Esophagus muscularis mucosa (tissue), 4 donors: ENCODE measurements at regions not wholly inside any gene's neighbourhood (a gene's known extent, or its start where the extent isn't known, plus 50 kb on each side); places are given as distances from the start of the nearest gene placed in this dataset.

Source experiments
- DNase-seq: peaks from one replicate; pipeline ENCODE4 v3.0.0-alpha.2; 2017; ENCODE audit errors: extremely low spot score
- H3K27ac ChIP-seq, 4 donors: fragments of 200-600 bp; sonication (generic); replicated peaks in 1 of 4; 1 replicate in 3 of 4; 2 replicates in 1 of 4; pipeline ENCODE4 v1.5.1; 2016 to 2019; ENCODE audit warnings: mild to moderate bottlenecking in 1 of 4
- H3K27me3 ChIP-seq, 4 donors: fragments of 200-600 bp; sonication (generic); one replicate each; pipeline versions ENCODE4 v1.5.1 to v1.6.0; 2016 to 2019
- H3K36me3 ChIP-seq, 4 donors: fragments of 200-600 bp; sonication (generic); one replicate each; pipeline ENCODE4 v1.5.1; 2016 to 2019
- H3K4me1 ChIP-seq, 4 donors: fragments of 200-600 bp; sonication (generic); one replicate each; pipeline ENCODE4 v1.5.1; 2016 to 2019
- H3K4me3 ChIP-seq, 4 donors: fragments of 200-600 bp; sonication (generic); 1 replicate in 2 of 4; 2 replicates in 2 of 4; pipeline ENCODE4 v1.5.1; 2016 to 2019; ENCODE audit warnings: mild to moderate bottlenecking in 4 of 4, moderate library complexity in 1 of 4
- H3K9me3 ChIP-seq, 4 donors: fragments of 200-600 bp; sonication (generic); 1 replicate in 3 of 4; 2 replicates in 1 of 4; pipeline ENCODE4 v1.5.1; 2016 to 2019
- EP300 ChIP-seq: sonication (generic); formaldehyde crosslinking; IDR thresholded peaks from one replicate; pipeline ENCODE4 v1.6.1; 2017; ENCODE audit warnings: antibody characterized with exemption
- POLR2A ChIP-seq: fragments of 450-650 bp; IDR thresholded peaks from one replicate; pipeline ENCODE4 v1.6.1; 2017; ENCODE audit warnings: antibody characterized with exemption, moderate library complexity, mild to moderate bottlenecking, low read depth
- POLR2AphosphoS5 ChIP-seq, 2 donors: sonication (generic); formaldehyde crosslinking; IDR thresholded peaks; one replicate each; pipeline ENCODE4 v1.6.1; 2017; ENCODE audit warnings: antibody characterized with exemption in 2 of 2
- WGBS: methylation state at CpG from one replicate; pipeline ENCODE4 v1.1.5; 2018; 5-methylcytosine and 5-hydroxymethylcytosine counted together
- intact Hi-C: fragments of 100-400 bp; cut with DNase I; formaldehyde crosslinking; loops from one replicate; pipeline ENCODE4 v1.15.1; 2023
- TF ChIP-seq, protein P1 (sequence below), 3 experiments: fragments of 200-600 bp in 2 of 3; fragments of 450-650 bp in 1 of 3; sonication (generic) in 2 of 3; IDR thresholded peaks; one replicate each; pipeline ENCODE4 v1.5.1; 2017 to 2019; ENCODE audit warnings: antibody characterized with exemption in 3 of 3, mild to moderate bottlenecking in 2 of 3, moderate library complexity in 1 of 3

DNA sequence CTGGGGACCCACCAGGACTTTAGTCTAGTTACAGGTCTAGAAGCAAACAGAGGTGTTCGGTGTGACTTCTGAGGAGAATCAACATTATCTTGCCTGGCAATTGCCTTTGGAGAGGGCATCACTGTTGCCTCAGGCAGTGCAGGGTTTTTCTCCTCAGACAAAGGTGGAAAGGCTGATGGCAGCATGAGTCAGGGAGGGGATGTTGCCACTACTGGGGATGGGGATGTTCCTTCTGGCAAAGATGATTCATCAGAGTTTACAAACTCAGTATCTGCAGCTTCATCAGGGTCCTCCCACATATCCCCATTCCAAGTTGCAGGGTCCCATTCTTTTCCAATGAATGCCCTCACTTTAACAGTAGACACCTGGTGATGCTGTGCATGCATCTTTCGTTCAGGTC, 91.3 kb upstream of the GALNTL6 start:
- H3K9me3 ChIP-seq = peaks cover 0 to 9% (median 0%) of the 10 kb centered on the region in 4 donors
- intact Hi-C loops = no loop called here
- 94% methylated on average over 2 of the region's 2 CpGs for WGBS
- H3K27me3 ChIP-seq = no peaks in the 10 kb centered on the region
- H3K4me1 ChIP-seq = no peaks in the 10 kb centered on the region
- no peak overlapping the region for H3K4me3 ChIP-seq
- no peaks in the 10 kb centered on the region for H3K36me3 ChIP-seq
- no peak for TF ChIP-seq POLR2AphosphoS5 (IDR thresholded peaks at IDR 0.05)
- TF ChIP-seq, protein P1, sequence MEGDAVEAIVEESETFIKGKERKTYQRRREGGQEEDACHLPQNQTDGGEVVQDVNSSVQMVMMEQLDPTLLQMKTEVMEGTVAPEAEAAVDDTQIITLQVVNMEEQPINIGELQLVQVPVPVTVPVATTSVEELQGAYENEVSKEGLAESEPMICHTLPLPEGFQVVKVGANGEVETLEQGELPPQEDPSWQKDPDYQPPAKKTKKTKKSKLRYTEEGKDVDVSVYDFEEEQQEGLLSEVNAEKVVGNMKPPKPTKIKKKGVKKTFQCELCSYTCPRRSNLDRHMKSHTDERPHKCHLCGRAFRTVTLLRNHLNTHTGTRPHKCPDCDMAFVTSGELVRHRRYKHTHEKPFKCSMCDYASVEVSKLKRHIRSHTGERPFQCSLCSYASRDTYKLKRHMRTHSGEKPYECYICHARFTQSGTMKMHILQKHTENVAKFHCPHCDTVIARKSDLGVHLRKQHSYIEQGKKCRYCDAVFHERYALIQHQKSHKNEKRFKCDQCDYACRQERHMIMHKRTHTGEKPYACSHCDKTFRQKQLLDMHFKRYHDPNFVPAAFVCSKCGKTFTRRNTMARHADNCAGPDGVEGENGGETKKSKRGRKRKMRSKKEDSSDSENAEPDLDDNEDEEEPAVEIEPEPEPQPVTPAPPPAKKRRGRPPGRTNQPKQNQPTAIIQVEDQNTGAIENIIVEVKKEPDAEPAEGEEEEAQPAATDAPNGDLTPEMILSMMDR (IDR thresholded peaks at IDR 0.05) = no peak
- TF ChIP-seq EP300 = no peak
- no peak for DNase-seq
- H3K27ac ChIP-seq = no peak overlapping the region

DNA sequence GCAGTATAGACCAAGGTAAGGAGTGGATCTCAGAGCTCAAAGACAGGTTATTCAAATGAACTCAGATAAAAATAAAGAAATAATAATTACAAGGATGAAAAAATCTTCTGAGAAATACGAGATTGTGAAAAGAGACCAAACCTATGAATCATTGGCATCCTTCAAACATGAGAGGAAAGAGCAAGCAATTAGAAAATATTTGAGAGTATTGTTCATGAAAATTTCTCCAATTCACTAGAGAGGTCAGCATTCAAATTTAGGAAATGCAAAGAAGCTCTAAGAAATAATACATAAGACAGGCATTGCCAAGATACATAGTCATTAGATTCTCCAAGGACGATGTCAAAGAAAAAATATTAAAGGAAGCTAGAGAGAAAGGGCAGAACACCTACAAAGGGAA, 93.5 kb upstream of the GALNTL6 start:
- no peak overlapping the region for H3K27ac ChIP-seq
- 71% methylated on average over 2 of the region's 2 CpGs for WGBS
- H3K27me3 ChIP-seq = no peaks in the 10 kb centered on the region
- H3K36me3 ChIP-seq = no peaks in the 10 kb centered on the region
- H3K9me3 ChIP-seq = peaks cover 0 to 9% (median 0%) of the 10 kb centered on the region in 4 donors
- no peak for DNase-seq
- TF ChIP-seq EP300 (no peak), POLR2A (no peak), POLR2AphosphoS5 (IDR thresholded peaks at IDR 0.05) (no peak)
- TF ChIP-seq, protein P1 (IDR thresholded peaks at IDR 0.05) = no peak
- intact Hi-C loops = no loop called here
- no peaks in the 10 kb centered on the region for H3K4me1 ChIP-seq
- H3K4me3 ChIP-seq = no peak overlapping the region

GRCh38 chr4:171718665-171719064, 94.5 kb upstream of the GALNTL6 start:
- Histone ChIP-seq H3K27ac (no peak overlapping the region), H3K27me3 (no peaks in the 10 kb centered on the region), H3K4me3 (no peak overlapping the region), H3K4me1 (no peaks in the 10 kb centered on the region), H3K36me3 (no peaks in the 10 kb centered on the region), H3K9me3 (peaks cover 0 to 5% (median 0%) of the 10 kb centered on the region in 4 donors)
- DNase-seq = no peak
- no peak for TF ChIP-seq POLR2A
- TF ChIP-seq POLR2AphosphoS5 (IDR thresholded peaks at IDR 0.05) = no peak
- TF ChIP-seq EP300 = no peak
- TF ChIP-seq, protein P1 (IDR thresholded peaks at IDR 0.05) = no peak
- 93% methylated on average over 2 of the region's 2 CpGs for WGBS
- intact Hi-C loops = no loop called here

- H3K4me1 ChIP-seq = no peaks in the 10 kb centered on the region
- TF ChIP-seq POLR2AphosphoS5 (IDR thresholded peaks at IDR 0.05) (no peak), POLR2A (no peak), EP300 (no peak)
- TF ChIP-seq, protein P1 (IDR thresholded peaks at IDR 0.05) = no peak
- H3K36me3 ChIP-seq = no peaks in the 10 kb centered on the region
- H3K27ac ChIP-seq = no peak overlapping the region
- no peaks in the 10 kb centered on the region for H3K27me3 ChIP-seq
- H3K9me3 ChIP-seq = peaks cover 0 to 5% (median 0%) of the 10 kb centered on the region in 4 donors
- intact Hi-C loops = no loop called here
- no peak overlapping the region for H3K4me3 ChIP-seq
- no peak for DNase-seq
- WGBS = 80% methylated on average over 1 of the region's 1 CpG
Observed at GRCh38 chr4:171718069-171718468, 95.1 kb upstream of the GALNTL6 start.

- TF ChIP-seq, protein P1 (IDR thresholded peaks at IDR 0.05) = no peak
- TF ChIP-seq POLR2AphosphoS5 (IDR thresholded peaks at IDR 0.05) (no peak), POLR2A (no peak), EP300 (no peak)
- Histone ChIP-seq H3K4me1 (no peaks in the 10 kb centered on the region), H3K27ac (no peak overlapping the region), H3K9me3 (peaks cover 0 to 5% (median 0%) of the 10 kb centered on the region in 4 donors), H3K36me3 (no peaks in the 10 kb centered on the region), H3K4me3 (no peak overlapping the region), H3K27me3 (no peaks in the 10 kb centered on the region)
- DNase-seq = no peak
- intact Hi-C loops = no loop called here
Observed at GRCh38 chr4:171717231-171717741, 95.9 kb upstream of the GALNTL6 start.
